ENCODE measurements at regions not wholly inside any gene's neighbourhood (a gene's known extent, or its start where the extent isn't known, plus 50 kb on each side); places are given as distances from the start of the nearest gene placed in this dataset.

DNA sequence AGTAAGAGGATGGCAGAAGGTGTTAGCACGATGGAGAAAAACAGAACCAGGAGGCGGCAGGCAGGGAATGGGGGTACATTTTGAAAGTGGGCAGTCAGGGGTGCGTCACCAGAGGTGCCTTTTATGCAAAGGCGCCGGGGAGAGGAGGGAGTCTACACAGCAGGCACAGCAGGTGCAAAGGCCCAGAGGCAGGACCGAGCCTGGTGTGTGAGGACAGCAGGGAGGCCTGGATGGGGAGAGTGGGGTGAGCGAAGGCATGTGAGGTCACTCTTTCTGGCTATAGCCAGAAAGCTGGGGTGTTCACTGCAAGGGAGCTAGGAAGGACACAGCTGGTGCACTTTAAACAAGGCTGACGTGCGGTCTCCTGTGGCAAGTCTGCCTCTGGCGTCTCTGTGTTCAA is 65.0 kb downstream of the NCOR2 start:
- no peak for TF ChIP-seq RCOR1 (IDR thresholded peaks at IDR 0.05; ENCODE audit: insufficient replicate concordance, low read length)
- no peak for TF ChIP-seq CEBPB (IDR thresholded peaks at IDR 0.05; ENCODE audit: low read depth, low read length)
- no peak for TF ChIP-seq CHD1 (IDR thresholded peaks at IDR 0.05; ENCODE audit: low read depth, low read length)
- no peak for TF ChIP-seq SMC3 (IDR thresholded peaks at IDR 0.05; ENCODE audit: low read depth, low read length)
- TF ChIP-seq, protein P1, sequence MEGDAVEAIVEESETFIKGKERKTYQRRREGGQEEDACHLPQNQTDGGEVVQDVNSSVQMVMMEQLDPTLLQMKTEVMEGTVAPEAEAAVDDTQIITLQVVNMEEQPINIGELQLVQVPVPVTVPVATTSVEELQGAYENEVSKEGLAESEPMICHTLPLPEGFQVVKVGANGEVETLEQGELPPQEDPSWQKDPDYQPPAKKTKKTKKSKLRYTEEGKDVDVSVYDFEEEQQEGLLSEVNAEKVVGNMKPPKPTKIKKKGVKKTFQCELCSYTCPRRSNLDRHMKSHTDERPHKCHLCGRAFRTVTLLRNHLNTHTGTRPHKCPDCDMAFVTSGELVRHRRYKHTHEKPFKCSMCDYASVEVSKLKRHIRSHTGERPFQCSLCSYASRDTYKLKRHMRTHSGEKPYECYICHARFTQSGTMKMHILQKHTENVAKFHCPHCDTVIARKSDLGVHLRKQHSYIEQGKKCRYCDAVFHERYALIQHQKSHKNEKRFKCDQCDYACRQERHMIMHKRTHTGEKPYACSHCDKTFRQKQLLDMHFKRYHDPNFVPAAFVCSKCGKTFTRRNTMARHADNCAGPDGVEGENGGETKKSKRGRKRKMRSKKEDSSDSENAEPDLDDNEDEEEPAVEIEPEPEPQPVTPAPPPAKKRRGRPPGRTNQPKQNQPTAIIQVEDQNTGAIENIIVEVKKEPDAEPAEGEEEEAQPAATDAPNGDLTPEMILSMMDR (conservative IDR thresholded peaks at IDR 0.05; ENCODE audit: low read depth, low read length), result no peak
- TF ChIP-seq RAD21 (IDR thresholded peaks at IDR 0.05; ENCODE audit: low read length), result no peak
- no peak for TF ChIP-seq MAZ (IDR thresholded peaks at IDR 0.05; ENCODE audit: borderline replicate concordance, low read depth, low read length)
- no peak overlapping the region for H3K18ac ChIP-seq (ENCODE audit: low read depth, low read length)
- POLR2A ChIA-PET (ENCODE audit: unreplicated experiment), result no interaction called here
- peaks cover 20% of the 10 kb centered on the region for H3K9me1 ChIP-seq (ENCODE audit: insufficient read depth, low read length)
- no peak overlapping the region for H2BK120ac ChIP-seq (ENCODE audit: low read depth, low read length)
- no peak overlapping the region for H3K23ac ChIP-seq (ENCODE audit: low read depth, low read length)
- 97% methylated on average over 8 of the region's 10 CpGs; no CpG with 5 or more reads in 1 of the 2 experiments for WGBS, 2 experiments (ENCODE audit: extremely low coverage in 2 of 2, insufficient read length in 1 of 2)
- H3K9me3 ChIP-seq (ENCODE audit: control insufficient read depth, insufficient read depth, low read length), result no peaks in the 10 kb centered on the region
- in situ Hi-C loops (cut with MboI; ENCODE audit: low sequenced_read_pairs) (no loop called here), dilution Hi-C loops (cut with HindIII; ENCODE audit: low sequenced_read_pairs, unreplicated experiment) (no loop called here), intact Hi-C loops (cut with micrococcal nuclease) (no loop called here)
- H3K27me3 ChIP-seq (ENCODE audit: control insufficient read depth, insufficient read depth, low read length), result no peaks in the 10 kb centered on the region
- H3K56ac ChIP-seq (ENCODE audit: extremely low read depth, insufficient read depth, low read length), result no peak overlapping the region
- H2BK20ac ChIP-seq (ENCODE audit: low read depth, low read length), result no peak overlapping the region
- peaks cover 98% of the 10 kb centered on the region for H4K20me1 ChIP-seq (ENCODE audit: insufficient read depth, low read length)
- H2BK5ac ChIP-seq (ENCODE audit: low read depth, low read length, poor library complexity, severe bottlenecking), result no peak overlapping the region
- peaks cover 31 to 97% of the 10 kb centered on the region in 2 experiments for H3K79me1 ChIP-seq (ENCODE audit: low read depth in 1 of 2, low read length in 2 of 2)
- ATAC-seq (ENCODE audit: low read depth), result no peak
- no peak overlapping the region for H3K27ac ChIP-seq (ENCODE audit: insufficient read depth, low read length)
- H2AFZ ChIP-seq (replicated peaks; ENCODE audit: low read length, poor library complexity), result no peak overlapping the region
- H2AK9ac ChIP-seq (replicated peaks; ENCODE audit: low read depth, low read length, poor library complexity), result peak overlapping the region; percentile 6
- no peak overlapping the region for H3K4ac ChIP-seq (ENCODE audit: low read depth, low read length)
- H3K9ac ChIP-seq (ENCODE audit: low read depth, low read length), result no peak overlapping the region
- no peak for DNase-seq
- no peak overlapping the region; the same call in 1 of the 2 replicates for H2AK5ac ChIP-seq (ENCODE audit: low read depth, low read length)
- H3K36me3 ChIP-seq (ENCODE audit: control insufficient read depth, insufficient read depth, low read length), result 0 out of 2 replicates have a peak, but pooled peaks cover 2% of the 10 kb centered on the region
- H3K4me3 ChIP-seq (ENCODE audit: insufficient read depth, low read depth, low read length), result no peak overlapping the region
- BruUV-seq (replicated peaks), result no TSS peak
- no peak overlapping the region for H3K4me2 ChIP-seq (ENCODE audit: low read depth, low read length)
- H3K14ac ChIP-seq (replicated peaks; ENCODE audit: low read depth, low read length), result no peak overlapping the region
- H4K8ac ChIP-seq (ENCODE audit: low read depth in 2 of 2, low read length in 2 of 2), result no peak overlapping the region
- CTCF ChIA-PET, result no interaction called here
- H4K91ac ChIP-seq (ENCODE audit: insufficient read depth, low read depth, low read length), result no peak overlapping the region
- peaks cover 32% of the 10 kb centered on the region for H3K4me1 ChIP-seq (ENCODE audit: control insufficient read depth, insufficient read depth, low read length)
- H4K5ac ChIP-seq (ENCODE audit: low read depth, low read length), result no peak overlapping the region
- no peak overlapping the region for H2BK15ac ChIP-seq (ENCODE audit: low read depth, low read length)

Data from IMR-90 (cell line).